ENCODE measurements at regions not wholly inside any gene's neighbourhood (a gene's known extent, or its start where the extent isn't known, plus 50 kb on each side); places are given as distances from the start of the nearest gene placed in this dataset.

- TF ChIP-seq POLR2AphosphoS5 (IDR thresholded peaks at IDR 0.05) (no peak), CTCF (IDR thresholded peaks at IDR 0.05) (no peak), POLR2A (IDR thresholded peaks at IDR 0.05) (no peak)
Observed at GRCh38 chr22:46062971-46063631, 86.1 kb upstream of the WNT7B start.
